Vagina (tissue), 2 donors: ENCODE measurements at regions not wholly inside any gene's neighbourhood (a gene's known extent, or its start where the extent isn't known, plus 50 kb on each side); places are given as distances from the start of the nearest gene placed in this dataset.

Experiments used
- CTCF ChIP-seq, 3 experiments: fragments of 450-650 bp in 2 of 3; fragments of 200-600 bp in 1 of 3; sonication (generic) in 1 of 3; IDR thresholded peaks; one replicate each; pipeline ENCODE4 v1.5.1; 2017 to 2019; ENCODE audit warnings: antibody characterized with exemption in 3 of 3, mild to moderate bottlenecking in 2 of 3, moderate library complexity in 2 of 3
- POLR2A ChIP-seq, 2 donors: fragments of 450-650 bp; IDR thresholded peaks; one replicate each; pipeline ENCODE4 v1.6.1; 2017; ENCODE audit warnings: antibody characterized with exemption in 2 of 2, mild to moderate bottlenecking in 2 of 2, moderate library complexity in 2 of 2
- POLR2AphosphoS5 ChIP-seq, 2 donors: sonication (generic); formaldehyde crosslinking; IDR thresholded peaks; one replicate each; pipeline ENCODE4 v1.9.0; 2017; ENCODE audit warnings: antibody characterized with exemption in 2 of 2, mild to moderate bottlenecking in 2 of 2, low read depth in 1 of 2; ENCODE audit not compliant: insufficient read depth in 1 of 2

- no peak for TF ChIP-seq CTCF (IDR thresholded peaks at IDR 0.05)
- no peak for TF ChIP-seq POLR2A (IDR thresholded peaks at IDR 0.05)
- TF ChIP-seq POLR2AphosphoS5 (IDR thresholded peaks at IDR 0.05; ENCODE audit: insufficient read depth in 1 of 2, low read depth in 1 of 2), result no peak
Observed at GRCh38 chr10:88108115-88108610, 244.7 kb downstream of the PTEN start.
